AG09309 (cell line): ENCODE measurements at regions not wholly inside any gene's neighbourhood (a gene's known extent, or its start where the extent isn't known, plus 50 kb on each side); places are given as distances from the start of the nearest gene placed in this dataset.

Source experiments
- DNase-seq: peaks from one replicate; pipeline ENCODE4 v3.0.0-alpha.2; 2010; ENCODE audit warnings: low read depth
- H3K4me3 ChIP-seq: 2 replicates; pipeline ENCODE4 v1.5.1; 2011; ENCODE audit warnings: mild to moderate bottlenecking, low read depth, low read length, moderate library complexity; ENCODE audit not compliant: control insufficient read depth
- TF ChIP-seq, protein P1 (sequence below): IDR thresholded peaks from 2 replicates; pipeline ENCODE4 v1.5.1; 2011; ENCODE audit warnings: mild to moderate bottlenecking, low read depth, low read length, inconsistent platforms; ENCODE audit not compliant: insufficient read depth, control insufficient read depth; ENCODE audit errors: missing control alignments

DNA sequence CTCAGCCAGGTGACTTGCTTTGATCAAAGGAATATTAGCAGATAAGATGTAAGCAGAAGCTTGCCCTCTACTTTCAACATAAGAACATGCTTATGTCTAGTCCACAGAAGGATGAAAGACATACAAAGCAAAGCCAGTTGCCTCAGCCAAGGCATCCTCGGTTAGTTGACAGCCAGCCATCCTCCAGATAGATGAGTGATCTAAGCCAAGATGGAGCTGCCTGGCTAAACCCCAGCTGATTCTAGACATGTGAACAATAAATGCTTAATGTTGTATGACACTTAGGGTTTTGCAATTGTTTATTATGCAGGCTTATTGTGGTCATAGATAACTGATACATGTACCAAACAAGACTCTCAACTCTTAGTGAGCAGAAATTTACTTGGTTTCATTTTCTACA is 157.6 kb upstream of the TMTC2 start:
- no peak for DNase-seq
- TF ChIP-seq, protein P1, sequence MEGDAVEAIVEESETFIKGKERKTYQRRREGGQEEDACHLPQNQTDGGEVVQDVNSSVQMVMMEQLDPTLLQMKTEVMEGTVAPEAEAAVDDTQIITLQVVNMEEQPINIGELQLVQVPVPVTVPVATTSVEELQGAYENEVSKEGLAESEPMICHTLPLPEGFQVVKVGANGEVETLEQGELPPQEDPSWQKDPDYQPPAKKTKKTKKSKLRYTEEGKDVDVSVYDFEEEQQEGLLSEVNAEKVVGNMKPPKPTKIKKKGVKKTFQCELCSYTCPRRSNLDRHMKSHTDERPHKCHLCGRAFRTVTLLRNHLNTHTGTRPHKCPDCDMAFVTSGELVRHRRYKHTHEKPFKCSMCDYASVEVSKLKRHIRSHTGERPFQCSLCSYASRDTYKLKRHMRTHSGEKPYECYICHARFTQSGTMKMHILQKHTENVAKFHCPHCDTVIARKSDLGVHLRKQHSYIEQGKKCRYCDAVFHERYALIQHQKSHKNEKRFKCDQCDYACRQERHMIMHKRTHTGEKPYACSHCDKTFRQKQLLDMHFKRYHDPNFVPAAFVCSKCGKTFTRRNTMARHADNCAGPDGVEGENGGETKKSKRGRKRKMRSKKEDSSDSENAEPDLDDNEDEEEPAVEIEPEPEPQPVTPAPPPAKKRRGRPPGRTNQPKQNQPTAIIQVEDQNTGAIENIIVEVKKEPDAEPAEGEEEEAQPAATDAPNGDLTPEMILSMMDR: no peak
- H3K4me3 ChIP-seq: no peak overlapping the region

DNA sequence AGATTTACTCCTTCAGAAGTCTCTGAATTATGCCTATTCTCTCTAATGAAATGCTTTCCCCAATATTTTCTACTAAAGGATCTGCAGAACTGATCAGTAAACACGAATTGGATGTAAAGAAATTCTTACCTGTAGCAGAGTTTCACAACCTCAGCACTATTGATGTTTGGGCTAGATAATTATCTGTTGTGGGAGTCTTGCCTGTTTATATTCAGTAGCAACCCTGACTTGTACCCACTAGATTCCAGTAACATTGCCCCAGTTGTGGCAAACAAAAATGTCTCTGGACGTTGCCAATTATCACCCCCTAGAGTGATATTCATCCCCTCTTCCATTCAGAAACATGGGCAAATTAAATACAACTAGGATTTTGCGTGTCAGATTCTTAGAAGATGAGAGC is 156.8 kb upstream of the TMTC2 start:
- H3K4me3 ChIP-seq: no peak overlapping the region
- TF ChIP-seq, protein P1: no peak
- no peak for DNase-seq

DNA sequence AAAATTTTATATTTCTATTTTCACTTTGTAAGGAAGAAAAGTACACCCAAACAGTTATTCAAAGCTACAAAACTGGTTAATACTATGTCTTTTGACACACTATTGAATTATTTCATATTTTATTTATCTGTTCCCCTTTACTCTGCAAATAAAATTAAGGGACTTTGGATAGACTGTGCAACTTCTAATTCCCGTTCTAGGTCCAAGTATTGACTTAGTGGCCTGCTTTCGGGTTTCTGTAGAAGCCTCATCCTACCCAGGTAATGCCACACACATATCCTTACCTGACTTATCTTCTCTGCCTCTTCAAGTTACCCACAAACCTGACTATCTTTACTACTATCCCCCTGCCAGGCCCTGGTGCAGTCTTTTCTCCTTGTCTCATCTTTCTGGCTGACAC is 156.3 kb upstream of the TMTC2 start:
- DNase-seq: no peak
- H3K4me3 ChIP-seq: no peak overlapping the region
- TF ChIP-seq, protein P1: no peak

DNA sequence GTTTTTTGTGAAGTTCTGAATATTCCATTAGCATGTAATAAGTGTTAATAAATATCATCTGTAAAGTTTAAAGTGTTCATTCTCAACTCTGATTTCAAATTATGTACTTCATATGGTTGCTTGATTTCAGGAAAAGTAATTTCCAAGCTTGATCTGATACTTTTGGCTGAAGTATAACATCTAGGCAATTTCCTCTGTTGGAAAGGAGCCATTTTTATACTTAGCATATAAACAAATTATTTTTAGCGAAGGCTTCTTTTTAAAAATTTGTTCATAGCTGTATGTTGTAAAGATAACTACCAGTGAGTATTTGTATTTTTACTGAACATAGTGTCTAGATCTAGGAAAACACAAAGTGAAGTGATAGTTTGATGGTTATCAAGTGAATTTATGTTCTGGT is 153.4 kb upstream of the TMTC2 start:
- TF ChIP-seq, protein P1: no peak
- no peak for DNase-seq
- no peak overlapping the region for H3K4me3 ChIP-seq

DNA sequence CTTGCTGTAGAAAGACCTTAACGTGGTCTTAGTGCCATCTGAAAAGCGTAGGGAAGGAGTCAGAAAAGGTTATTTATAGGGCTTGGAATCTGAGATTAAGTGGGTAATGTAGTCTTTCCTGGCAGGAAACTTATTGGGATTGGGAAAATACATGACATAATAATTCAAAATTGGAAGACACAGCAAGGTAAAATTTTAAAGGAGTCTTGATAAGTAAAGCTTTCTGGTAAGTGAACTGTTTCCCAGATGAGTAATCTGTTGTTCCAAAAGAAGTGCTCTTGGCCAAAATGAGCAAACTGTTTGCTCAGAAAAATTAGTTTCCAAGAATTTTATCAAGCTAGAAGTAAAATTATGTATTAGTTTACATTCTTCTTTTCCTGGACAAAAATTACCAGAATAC is 149.3 kb upstream of the TMTC2 start:
- TF ChIP-seq, protein P1: no peak
- H3K4me3 ChIP-seq: no peak overlapping the region
- DNase-seq: no peak

DNA sequence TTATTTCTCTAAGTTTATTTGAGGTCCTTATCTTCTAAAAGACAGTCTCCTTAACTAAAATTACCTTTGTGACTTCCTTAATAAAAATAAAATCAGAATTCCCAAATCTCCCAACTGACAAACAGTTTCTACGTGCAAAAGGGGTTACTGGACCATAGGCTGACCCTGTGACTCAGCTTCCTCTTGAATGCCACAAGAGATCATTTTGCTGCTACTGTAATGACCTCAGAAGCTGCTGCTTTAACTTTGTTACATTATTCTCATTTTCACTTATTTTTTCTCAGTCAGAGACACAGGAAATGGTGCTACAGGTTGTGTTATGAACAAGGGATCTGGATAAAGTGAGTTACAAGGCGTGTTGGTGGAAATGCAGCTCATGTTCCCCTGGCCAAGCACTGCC is 132.2 kb upstream of the TMTC2 start:
- no peak overlapping the region for H3K4me3 ChIP-seq
- TF ChIP-seq, protein P1: no peak
- no peak for DNase-seq

DNA sequence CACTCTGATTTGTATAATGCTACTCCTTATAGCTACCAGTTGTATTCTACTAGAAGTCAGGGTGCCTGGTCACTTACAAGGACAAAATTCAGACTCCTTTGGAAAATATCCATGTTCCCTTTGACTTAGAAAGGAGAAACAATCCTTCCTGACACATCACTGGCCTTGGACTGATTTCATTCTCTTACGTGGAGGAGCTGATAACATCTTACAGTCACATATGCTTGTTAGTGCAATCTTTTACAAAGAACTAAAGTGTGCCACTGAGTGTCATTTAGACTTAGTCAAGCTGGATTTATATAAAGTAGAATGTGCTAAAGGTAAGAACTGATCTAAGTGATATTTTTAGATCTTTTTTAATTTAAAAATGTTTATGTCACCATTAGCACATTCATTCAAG is 131.0 kb upstream of the TMTC2 start:
- TF ChIP-seq, protein P1: no peak
- no peak overlapping the region for H3K4me3 ChIP-seq
- DNase-seq: no peak
